ENCODE measurements at regions not wholly inside any gene's neighbourhood (a gene's known extent, or its start where the extent isn't known, plus 50 kb on each side); places are given as distances from the start of the nearest gene placed in this dataset.
A peak's percentile ranks its signal among the peaks of the same experiment; 100 is the strongest.
"Not testable (repeated sequence)": the region's sequence is repeated elsewhere in the genome, so short reads cannot be mapped to it uniquely, and the experiment has no call there.

GRCh38 chr13:74266861-74267260 lies 132.7 kb upstream of the KLF12 start:
- DNase-seq, result no peak

DNA sequence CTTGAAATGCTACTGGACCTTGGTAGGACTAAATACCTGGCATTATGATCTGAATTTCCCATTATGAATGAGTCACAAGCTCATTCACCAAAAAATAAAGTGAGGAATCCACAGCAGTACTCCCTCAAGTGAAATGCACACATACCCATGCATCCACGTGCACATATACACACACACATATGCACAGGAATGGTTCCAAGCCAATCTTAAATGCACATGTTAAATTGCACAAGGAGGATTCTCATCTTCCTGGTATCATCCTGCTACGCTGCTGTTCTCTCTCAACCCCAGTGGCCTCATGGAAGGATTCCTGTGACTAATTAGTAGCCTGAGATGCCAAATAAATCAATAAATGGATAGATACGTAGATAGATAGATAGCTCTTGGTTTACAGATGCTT lies 132.1 kb upstream of the KLF12 start:
- no peak for DNase-seq

DNA sequence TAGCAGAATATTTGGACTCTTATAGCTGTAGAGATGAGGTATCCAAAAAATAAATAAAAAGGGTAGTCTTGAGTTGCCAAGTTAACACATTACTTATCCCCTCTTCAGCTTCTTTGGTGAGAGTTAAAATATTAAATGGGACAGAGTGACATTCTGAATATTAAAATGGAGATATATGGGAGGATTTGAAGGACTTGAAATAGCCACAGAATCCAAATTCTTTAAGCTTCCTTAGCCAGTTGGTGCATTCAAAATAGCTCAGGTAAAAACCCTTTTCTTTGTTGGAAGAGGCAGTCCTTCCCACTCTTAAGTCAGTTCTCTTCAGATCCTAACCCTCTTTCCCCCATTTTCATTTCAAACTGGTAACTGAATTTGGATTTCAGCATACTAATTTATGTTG lies 130.1 kb upstream of the KLF12 start:
- DNase-seq, result no peak

- not testable (repeated sequence) for DNase-seq
These were observed 126.2 kb upstream of the KLF12 start for GRCh38 chr13:74260420-74260819.

DNA sequence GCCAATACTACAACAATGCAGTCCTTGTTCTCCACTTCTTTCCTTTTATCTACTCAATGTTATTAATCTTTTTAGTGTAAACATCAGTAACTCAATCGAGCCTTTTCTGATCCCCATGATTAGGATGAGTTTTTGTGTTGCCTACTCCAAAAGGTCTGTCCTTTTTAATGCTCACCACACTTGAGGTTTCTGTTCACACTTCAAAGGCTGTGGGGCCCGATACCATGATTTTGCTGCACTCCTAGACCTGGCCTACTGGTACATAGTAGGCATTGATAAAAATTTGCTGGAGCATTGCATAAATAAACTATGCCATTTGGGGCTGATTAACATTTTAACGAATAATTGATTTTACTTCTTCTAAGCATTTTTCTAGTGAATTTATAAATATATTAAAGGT lies 125.4 kb upstream of the KLF12 start:
- no peak for DNase-seq

GRCh38 chr13:74258961-74259360 lies 124.8 kb upstream of the KLF12 start:
- DNase-seq, result no peak

DNA sequence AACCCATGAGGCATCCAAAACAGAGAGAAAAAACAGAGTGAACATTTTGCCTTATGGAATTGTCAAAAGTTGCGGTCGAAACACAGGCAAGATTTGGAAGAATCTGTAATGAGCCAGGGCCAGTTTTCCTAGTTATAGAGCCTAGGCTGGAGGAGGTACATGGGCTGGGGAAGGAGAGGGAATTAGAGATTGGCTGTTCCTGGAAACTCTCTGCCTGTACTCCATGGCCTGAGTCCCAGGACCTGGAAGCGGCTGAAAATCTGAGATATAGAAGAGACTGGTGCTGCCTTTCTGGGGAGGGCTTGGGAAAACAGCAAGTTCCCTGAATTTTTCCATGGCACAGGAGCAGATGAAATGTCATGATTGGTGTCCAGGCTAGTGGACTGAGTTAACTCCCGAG lies 122.8 kb upstream of the KLF12 start:
- no peak for DNase-seq

DNA sequence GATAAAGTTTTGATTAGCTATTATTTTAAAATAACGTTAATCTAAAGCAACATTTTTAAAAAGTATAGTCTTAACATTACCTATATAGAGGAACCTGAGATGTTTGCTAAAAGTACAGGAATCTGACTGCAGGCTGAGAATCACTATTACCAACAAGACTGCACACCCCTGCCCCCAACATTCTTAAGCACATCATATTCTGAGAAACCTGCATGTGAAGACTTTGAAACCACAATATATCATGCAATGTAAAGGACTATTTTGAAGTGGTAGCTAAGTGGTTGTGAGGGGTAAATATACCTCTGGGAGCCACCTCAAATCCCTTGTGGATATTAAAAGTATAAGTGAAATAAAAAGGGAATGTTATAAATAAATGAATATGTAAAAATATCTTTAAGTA lies 119.0 kb upstream of the KLF12 start:
- DNase-seq, result no peak

DNA sequence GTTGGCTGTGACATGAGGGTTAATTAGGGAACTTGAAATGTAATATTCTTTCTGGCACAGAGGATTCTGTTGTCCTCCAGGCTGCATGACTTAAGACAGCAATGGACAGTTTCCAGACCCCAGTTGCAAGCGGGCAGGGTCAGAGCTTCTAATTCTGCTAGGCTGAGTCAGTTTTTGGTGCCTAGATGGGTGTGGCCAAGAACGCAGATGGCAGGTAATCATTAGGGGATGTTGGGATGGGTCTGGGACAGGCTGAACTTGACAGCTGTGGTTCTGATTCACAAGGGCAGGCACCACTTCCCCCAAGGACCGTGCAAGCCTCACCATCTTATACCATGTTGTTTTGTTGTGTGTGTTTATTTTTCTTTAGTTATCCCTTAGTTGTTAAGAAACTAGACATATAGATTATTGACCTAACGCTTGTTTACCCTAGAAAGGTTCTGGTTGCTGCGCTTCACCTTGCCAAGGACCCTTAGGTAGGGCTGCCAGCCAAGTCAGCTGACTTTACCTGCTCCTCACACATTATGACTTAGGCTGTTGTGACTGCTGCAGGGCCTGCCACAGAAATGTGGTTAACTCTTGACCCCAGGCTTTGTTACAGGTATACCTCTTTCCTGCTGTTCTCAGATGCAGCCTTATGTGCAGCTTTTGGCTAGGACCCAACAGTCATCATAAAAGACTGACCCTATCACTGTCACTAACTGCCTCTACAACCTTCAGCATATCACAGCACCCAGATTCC lies 117.7 kb upstream of the KLF12 start:
- DNase-seq, result no peak

- no peak for DNase-seq
These were observed 116.6 kb upstream of the KLF12 start for GRCh38 chr13:74250738-74251190.

GRCh38 chr13:74248477-74248876 lies 114.3 kb upstream of the KLF12 start:
- DNase-seq, result no peak

DNA sequence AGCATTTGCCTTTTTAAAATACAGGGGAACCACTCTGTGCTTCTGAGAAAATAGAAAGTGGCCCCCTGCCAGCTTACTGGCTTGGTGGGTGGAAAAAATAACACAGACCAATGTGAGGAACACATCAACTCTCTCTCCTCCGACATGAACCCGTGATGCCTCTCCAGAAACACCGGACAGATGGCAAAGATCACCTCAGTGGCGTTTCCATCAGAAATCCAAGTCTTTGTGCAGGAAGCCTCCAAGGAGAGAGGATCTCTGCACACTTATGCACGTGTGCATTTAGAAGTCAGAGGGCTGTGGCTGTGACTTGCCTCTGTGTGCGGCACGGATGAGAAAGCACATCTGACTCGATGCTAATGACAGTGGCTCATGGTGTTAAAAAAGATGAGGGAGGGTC lies 112.3 kb upstream of the KLF12 start:
- DNase-seq, result peak; percentile 50 to 53

GRCh38 chr13:74243637-74244526 lies 109.7 kb upstream of the KLF12 start:
- no peak for DNase-seq

GRCh38 chr13:74241343-74241742 lies 107.1 kb upstream of the KLF12 start:
- not testable (repeated sequence) for DNase-seq

GRCh38 chr13:74230984-74231501 lies 96.8 kb upstream of the KLF12 start:
- DNase-seq, result no peak

DNA sequence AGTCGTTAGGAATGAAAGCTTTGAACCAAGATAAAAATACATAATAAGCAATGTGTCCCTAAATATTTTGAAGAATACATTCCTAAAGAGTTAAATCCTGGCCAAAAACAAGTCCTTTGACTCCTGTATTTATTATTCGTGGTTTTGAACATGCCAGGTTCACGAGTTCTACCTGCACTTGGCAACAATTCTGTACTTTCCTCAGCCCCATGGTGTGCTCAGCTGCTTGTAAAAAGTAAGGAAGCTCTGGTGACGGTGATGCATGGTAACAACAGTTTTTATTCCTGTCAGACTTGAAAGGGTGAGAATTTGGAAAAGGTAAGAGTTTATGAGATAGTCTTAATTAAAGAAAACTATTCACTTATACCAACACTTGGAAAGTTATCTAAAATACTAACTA lies 95.0 kb upstream of the KLF12 start:
- no peak for DNase-seq

GRCh38 chr13:74227476-74228158 lies 93.4 kb upstream of the KLF12 start:
- no peak for DNase-seq

DNA sequence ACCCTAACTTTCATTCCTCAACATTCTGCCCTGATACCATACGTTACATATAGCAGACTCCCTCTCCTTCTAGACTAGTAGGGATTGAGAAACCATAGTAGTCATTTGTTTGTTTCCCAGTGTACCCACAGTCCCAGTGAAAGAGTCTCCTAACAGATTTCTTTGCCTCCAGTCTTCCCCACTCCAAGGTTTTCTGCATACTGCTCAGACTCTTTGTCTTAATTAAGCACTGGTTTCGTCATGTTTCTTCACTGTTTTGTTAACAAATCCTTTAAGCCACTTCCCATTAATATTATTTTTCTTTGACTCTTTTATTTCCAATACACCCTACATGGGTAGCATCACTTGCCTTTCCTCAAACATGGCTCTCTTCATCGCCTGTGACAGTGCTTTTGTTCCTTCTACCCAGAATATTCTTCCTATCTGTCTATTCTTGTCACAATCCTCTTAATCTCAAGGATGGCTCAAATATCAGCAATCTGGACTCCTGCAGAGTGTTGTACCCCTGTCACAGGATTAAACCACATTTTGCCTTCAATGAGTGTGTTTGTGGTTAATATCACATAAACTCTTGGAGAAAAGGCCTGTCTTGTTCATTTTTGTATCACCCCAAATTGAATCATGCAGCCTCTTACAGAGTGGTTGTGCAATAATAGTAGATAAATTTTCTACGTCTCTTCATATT lies 92.7 kb upstream of the KLF12 start:
- DNase-seq, result no peak

- DNase-seq, result no peak
These were observed 87.5 kb upstream of the KLF12 start for GRCh38 chr13:74221752-74222151.

DNA sequence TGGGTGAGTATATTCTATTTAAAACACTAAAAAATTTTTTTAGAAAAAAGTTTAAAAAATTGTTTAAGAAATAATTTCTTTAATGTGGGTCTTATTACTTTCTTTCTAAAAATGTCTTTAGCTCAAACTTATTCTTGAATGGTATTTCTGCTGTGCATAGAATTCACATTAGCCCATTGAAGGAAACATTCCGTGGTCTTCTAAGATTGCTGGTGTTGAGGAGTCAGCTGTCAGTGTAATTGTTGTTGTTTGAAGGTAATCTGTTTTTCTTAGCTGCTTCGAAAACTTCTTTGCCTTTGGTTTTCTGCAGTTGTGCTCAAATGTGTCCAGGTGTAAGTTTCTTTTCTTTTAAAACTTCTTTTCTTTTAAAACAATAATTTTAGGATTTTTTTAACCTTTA lies 85.4 kb upstream of the KLF12 start:
- no peak for DNase-seq

- DNase-seq, result peak; percentile 29 to 39
These were observed 84.1 kb upstream of the KLF12 start for GRCh38 chr13:74218291-74218690.

DNA sequence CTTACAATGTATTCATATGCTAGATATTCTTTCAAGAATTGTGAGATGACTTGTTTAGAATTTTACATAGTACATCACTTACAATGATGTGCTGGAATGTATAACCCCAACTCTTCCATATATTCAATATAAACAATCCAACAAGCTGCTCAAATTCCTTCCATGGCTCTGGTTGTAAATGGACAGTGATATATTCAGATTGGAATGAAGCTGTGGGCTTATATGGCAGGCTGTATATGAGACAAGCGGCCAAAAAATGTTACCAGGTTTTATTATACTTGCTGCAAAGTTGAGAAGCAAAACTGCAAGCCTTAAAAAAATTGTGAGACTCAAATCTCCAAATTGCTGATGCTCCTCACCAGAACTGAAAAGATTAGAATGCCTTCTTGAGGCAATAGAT lies 83.6 kb upstream of the KLF12 start:
- DNase-seq, result no peak

DNA sequence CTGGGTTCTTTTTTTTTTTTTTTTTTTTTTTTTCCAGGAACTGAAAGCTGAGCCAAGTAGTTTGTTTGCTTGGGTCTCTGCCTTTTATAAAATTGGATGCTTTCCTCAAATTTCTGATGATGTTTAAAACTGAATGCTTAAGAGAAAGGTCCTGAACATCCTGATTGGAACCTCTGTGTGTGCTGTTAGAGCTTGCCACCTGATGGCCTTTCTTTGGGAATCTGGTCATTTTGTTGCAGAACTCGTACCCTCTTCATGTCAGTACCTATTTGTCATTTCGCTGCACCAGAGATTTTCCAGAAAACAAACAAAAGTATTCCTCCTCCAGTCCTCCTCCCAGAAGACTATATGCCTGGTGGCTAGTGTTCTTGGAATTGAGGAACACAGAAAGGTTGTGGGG lies 81.2 kb upstream of the KLF12 start:
- DNase-seq, result no peak
